K562 (cell line): ENCODE measurements at regions not wholly inside any gene's neighbourhood (a gene's known extent, or its start where the extent isn't known, plus 50 kb on each side); places are given as distances from the start of the nearest gene placed in this dataset.

Experiments used
- BRD4 ChIP-seq: fragments of 200-600 bp; sonication (generic); IDR thresholded peaks from 2 replicates; pipeline ENCODE4 v1.6.1; 2017; ENCODE audit warnings: inconsistent platforms
- CBX1 ChIP-seq: sonication (generic); IDR thresholded peaks from 2 replicates; pipeline ENCODE4 v1.6.1; 2016; ENCODE audit warnings: antibody characterized with exemption, low read depth, mild to moderate bottlenecking
- HDAC8 ChIP-seq: fragments of 450-650 bp; IDR thresholded peaks from 2 replicates; pipeline ENCODE4 v1.6.1; 2016; ENCODE audit warnings: mild to moderate bottlenecking, missing genetic modification characterization, moderate library complexity, missing compliant biosample characterization
- KDM4B ChIP-seq, 2 experiments: fragments of 450-650 bp in 1 of 2; sonication (generic) in 1 of 2; IDR thresholded peaks; 2 replicates each; pipeline ENCODE4 v1.6.1; 2016 to 2017; ENCODE audit warnings: borderline replicate concordance in 2 of 2, antibody characterized with exemption in 1 of 2, low read depth in 1 of 2, mild to moderate bottlenecking in 1 of 2
- TCF7L2 ChIP-seq: fragments of 150-350 bp; IDR thresholded peaks from 2 replicates; pipeline ENCODE4 v1.6.1; 2016; ENCODE audit warnings: low read depth, mild to moderate bottlenecking, low read length, moderate library complexity
- YY1 ChIP-seq, 3 experiments: IDR thresholded peaks; 2 replicates each; pipeline ENCODE4 v1.6.1; 2011; ENCODE audit warnings: low read length in 2 of 3, mild to moderate bottlenecking in 2 of 3, moderate library complexity in 2 of 3, borderline replicate concordance in 1 of 3, control low read depth in 1 of 3, low read depth in 1 of 3; ENCODE audit not compliant: insufficient read depth in 3 of 3, insufficient replicate concordance in 2 of 3, control insufficient read depth in 1 of 3, insufficient read length in 1 of 3; ENCODE audit errors: extremely low read depth in 1 of 3
- ZNF263 ChIP-seq: sonication (generic); formaldehyde crosslinking; IDR thresholded peaks from 2 replicates; pipeline ENCODE4 v1.8.0; 2022; ENCODE audit warnings: mild to moderate bottlenecking, missing genetic modification reagents, borderline replicate concordance
- ZNF512 ChIP-seq: IDR thresholded peaks from 2 replicates; pipeline ENCODE4 v1.6.1; 2016; ENCODE audit warnings: missing genetic modification characterization, missing compliant biosample characterization

GRCh38 chr17:70658840-70659239 lies 489.5 kb downstream of the KCNJ2 start (continued):
- no peak for TF ChIP-seq KDM4B (IDR thresholded peaks at IDR 0.05; ENCODE audit: borderline replicate concordance in 2 of 2, low read depth in 1 of 2)
- no peak for TF ChIP-seq HDAC8 (tag)
- no peak for TF ChIP-seq BRD4
- no peak for TF ChIP-seq YY1 (IDR thresholded peaks at IDR 0.05; ENCODE audit: borderline replicate concordance in 1 of 3, control insufficient read depth in 1 of 3, extremely low read depth in 1 of 3, insufficient read depth in 3 of 3, insufficient read length in 1 of 3, insufficient replicate concordance in 2 of 3, low read depth in 1 of 3, low read length in 2 of 3)
- TF ChIP-seq ZNF263 (CRISPR knock-in tag), result no peak
- no peak for TF ChIP-seq ZNF512 (tag)
- no peak for TF ChIP-seq CBX1
- no peak for TF ChIP-seq TCF7L2
